SHP77 treated with DMSO at 0.1 percent for 48 hours (cell line): ENCODE measurements at regions not wholly inside any gene's neighbourhood (a gene's known extent, or its start where the extent isn't known, plus 50 kb on each side); places are given as distances from the start of the nearest gene placed in this dataset.

Experiments used
- DNase-seq: peaks from one replicate; lab custom pipeline; 2025; lab: John Stamatoyannopoulos, UW

DNA sequence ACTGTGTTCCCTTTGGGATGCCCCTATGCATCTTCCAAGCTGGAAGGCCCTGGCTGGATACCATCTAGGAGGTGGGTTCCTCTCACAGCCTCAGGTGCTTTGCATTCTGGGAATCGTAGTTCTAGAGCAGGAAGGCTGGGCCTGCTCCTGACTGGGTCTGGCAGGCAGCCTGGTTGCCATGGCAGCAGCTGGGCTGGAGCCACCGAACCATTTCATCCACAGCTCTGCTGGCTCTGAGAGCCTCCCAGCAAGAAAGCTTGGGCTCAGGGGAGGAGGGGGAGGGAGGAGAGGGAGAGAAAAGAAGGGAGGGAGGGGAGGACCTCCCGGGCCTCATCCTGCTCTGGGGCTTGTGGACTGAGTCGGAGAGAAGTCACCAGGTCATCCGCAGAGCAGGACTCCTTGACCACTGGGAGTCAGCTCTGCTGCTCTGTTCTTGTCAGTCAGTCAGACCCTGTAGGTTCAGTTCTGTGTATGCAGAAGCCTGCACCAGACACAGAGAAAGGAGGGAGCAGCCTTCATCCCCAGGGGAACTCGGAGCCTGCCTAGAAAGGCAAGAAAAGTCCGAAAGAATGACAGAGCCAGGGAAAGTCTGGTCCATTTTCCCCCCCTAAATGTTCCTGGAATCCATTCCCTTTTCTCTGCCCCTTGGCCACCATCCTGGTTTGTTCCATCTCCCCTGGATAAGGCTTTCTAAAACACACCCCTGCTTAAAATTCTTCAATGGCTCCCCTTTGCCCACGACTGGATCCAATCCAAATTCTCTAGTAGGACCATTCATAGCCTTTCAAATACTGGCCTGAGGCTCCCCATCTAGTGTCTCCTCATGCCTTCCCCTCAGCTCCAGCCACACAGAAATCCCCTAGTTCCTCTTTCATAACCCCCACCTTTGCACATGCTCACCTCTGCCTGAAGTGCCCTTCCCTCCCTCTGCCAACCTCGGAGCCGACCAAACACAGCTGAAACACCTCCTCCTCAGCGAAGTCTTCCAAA is 65.4 kb upstream of the ARAP3 start:
- peak; percentile 74 for DNase-seq

GRCh38 chr5:141746395-141746794 is 64.4 kb upstream of the ARAP3 start:
- no peak for DNase-seq

DNA sequence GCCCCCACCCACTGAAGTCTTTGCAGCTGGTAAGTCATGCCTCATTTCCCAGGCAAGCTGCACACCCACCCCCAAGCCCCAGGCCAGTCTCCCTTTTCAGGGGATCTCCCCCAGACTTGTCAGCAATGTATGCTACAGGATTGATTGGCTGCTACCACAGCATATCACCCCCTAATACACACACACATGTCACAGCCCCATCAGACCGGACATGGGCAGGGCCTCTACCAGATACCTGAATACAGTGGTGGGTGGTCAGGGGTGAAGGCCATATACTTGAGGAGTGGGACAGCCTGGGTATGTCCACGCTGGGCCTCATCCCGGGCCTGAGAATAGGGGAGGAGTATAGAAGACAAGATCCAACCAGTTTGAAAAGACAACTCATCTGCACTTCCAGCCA is 63.4 kb upstream of the ARAP3 start:
- no peak for DNase-seq

DNA sequence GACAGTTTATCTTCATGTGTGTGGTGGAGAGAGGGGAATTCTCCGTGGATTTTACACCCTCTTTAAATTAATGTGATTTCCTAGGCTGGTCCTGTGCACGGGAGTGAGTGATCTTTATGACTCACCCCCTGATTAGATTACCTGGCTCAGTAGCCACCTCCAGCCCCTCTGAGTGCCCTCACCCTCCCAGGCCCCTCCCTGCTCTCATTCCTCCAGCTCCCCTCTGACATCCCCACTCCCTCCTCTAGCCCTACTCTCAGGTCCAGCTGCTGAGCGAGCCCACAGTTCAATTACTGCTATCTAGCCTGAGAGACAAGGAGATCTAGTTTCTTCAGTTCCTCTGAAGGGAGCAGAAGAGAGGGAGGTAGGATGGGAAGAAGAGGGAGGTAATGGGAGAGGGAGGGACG is 61.8 kb upstream of the ARAP3 start:
- no peak for DNase-seq

DNA sequence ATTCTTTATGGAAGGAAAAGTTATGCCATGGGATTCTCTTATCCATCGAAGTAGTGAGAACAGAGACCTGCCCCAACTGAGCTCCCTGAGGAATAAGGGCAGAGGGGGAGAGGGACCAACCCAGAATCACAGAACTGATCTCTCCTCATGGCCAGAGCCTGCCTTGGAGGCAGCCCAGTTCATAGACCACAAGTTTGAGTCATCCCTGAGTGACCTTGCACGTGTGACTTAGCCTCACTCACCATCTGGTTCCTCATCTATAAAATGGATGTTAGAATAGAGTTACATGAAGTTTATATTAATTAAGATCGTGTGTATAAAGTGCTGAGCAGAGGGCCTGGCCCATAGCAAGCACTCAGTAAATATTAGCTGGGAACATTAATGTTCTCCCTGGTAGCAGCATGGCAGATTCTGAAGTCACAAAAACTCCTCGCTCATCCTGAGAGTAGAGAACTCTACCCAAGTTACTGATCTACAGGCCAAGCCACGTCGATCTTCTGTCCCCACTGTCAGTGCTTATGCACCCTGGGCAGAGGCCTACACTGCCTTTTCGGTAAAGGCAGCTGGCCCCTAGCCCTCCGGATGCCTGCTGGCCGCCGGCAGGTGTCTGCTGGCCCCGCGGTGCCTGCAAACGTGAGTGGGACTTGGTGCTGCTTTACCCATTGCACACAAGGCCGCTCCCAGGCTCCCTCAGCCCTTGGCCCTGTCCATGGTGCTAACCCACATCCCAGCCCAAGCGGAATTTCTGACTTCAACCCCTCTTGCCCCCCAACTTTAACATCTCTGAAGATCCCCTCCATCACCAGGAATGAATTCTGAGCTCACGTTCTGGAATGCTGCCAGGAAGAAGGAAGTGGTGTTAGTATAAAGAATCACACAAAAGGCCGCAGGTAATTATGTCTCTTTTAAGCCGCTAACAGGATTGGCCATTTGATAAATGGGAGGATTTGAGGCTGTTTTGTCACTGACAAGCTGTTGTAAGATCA is 61.1 kb upstream of the ARAP3 start:
- DNase-seq = peak; percentile 54

DNA sequence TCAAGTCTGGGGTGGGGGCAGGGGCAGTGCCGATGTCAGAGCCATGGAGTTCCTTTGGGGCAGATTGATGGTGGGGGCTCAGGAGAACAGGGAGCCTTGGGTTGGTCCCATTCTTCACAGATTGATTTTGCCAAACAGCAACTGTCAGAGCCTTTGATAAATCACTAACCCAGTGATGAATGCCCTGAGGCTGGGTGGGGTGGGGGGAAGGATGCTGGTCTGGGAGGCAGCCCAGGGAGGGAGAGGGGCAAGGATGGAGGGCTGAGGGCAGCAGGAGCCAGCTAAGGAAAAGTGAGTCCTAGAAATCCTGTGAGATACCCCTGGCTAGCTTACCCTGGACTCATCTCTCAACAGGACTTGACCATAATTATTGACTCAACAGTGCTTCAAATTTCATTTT is 60.1 kb upstream of the ARAP3 start:
- DNase-seq = no peak

DNA sequence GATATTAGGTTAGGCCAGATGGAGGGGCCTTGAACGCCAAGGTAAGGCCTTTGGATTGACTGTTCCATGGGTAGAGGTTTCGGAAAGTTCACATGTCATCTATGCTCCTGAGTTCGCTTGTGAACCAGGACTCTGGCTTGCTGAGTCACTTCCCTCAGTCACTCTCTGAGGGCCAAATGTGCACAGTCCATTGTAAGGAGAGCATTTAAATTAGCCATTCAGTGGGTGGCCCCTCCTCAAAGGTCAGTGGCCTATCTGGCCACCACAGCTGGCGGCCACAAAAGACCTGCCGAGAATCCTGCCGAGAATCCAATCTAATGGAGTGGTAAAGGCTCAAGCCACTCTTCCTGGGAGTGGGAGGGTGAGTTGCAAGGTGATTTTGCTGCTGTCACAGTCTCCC is 58.9 kb upstream of the ARAP3 start:
- DNase-seq = no peak

DNA sequence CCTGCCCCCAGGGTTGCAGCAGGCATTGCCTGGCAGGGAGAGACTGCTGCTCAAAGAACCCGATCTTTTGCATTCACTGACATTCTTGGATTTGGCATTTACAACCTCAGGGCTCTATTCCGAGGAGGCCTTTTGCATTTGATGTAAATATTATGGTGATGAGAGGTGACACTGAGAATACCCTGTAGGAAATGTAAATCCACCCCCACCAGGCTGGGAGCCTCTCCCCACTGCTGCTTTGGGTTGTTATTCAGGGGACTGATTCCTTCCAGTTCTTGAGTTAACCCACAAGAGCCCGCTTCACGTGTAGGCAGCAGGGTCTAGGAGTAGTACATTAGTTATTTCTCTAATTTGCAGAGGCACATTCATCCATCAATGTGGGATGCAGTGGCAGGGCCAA is 55.5 kb upstream of the ARAP3 start:
- DNase-seq = no peak

DNA sequence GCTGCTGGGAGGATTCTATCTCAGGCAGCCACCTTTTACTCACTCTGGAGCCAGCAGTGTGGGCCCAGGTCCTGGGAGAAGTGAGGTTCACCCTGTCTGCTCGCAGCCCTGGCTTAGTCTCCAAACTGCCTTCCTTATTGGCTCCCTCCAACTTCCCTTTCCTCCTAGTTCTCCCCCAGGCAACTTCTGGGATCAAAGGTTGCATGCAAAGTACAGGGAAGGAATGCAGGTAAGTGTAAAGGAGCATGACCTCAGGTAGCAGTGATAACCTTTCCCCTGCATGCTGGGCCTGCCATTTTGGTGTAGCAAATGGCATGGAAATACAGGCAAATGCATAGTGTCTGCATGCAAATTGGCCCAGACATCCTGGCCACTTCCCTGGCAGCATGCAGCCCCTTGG is 53.8 kb upstream of the ARAP3 start:
- DNase-seq = no peak

DNA sequence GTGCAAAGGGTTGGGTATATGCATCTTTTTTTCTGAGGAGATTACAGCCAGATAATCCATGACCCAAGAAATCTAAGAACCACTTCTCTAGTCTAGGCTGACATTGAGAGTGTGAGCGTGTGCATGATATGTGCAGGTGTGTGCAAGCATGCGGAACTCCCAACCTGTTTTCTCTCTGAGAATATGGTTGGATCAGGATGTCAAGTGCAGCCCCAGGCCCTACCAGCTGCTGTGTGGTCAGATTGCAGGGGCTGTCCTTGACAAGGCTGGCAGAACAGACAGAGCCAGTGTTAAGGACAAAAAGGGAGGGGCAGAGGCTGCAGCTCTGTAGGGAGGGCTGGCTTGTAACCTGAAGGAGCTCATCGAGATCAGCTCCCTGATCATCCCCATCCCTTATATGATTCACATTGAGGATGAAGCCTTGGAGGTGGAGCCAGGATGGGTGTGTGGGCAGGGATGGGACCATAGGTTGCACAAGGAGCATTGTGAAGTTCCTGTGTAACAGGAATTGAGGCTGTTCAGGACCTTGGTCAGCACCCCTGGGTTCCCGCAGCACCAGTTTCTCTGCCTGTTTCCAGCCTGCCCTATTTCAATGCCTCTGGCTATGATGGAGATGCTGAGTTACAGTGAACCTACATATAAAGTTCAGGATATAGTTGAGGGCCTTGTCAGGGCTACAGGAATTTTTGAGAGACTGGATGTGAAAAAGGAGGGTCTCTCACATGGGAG is 52.6 kb upstream of the ARAP3 start:
- peak; percentile 14 for DNase-seq

- DNase-seq = no peak
These were observed 51.2 kb upstream of the ARAP3 start for GRCh38 chr5:141733198-141733597.

DNA sequence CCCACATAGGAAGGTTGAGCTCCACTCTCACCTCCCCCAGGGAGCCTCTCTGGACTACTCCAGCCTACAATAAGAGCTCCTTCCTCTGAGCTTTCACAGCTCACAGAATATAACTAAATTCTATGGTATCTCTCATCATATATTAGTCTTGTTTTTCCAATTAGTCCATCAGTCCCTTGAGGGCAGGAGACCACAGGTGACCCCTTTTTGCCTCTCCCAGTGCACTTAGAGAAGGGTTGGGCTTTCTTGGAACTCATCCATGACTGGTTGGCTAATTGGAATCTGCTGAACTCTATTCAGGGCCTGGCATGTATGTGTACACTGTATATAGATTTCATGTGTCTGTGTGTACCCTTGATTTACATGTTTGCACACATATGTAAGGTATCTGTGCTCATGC is 50.4 kb upstream of the ARAP3 start:
- no peak for DNase-seq
